Spinal cord (tissue), 9 donors: ENCODE measurements at regions not wholly inside any gene's neighbourhood (a gene's known extent, or its start where the extent isn't known, plus 50 kb on each side); places are given as distances from the start of the nearest gene placed in this dataset.

Experiments used
- DNase-seq, 6 donors: peaks; one replicate each; pipeline versions ENCODE4 v3.0.0 to v3.0.0-alpha.2; 2013 to 2015; ENCODE audit warnings: low spot score in 6 of 6, low read depth in 4 of 6
- H3K27ac ChIP-seq: one replicate; pipeline ENCODE4 v1.5.1; 2013; ENCODE audit warnings: low read depth, low read length, control low read depth
- H3K27me3 ChIP-seq: one replicate; pipeline ENCODE4 v1.6.1; 2013; ENCODE audit warnings: low read length; ENCODE audit not compliant: control insufficient read depth, insufficient read depth
- H3K36me3 ChIP-seq: one replicate; pipeline ENCODE4 v1.6.1; 2013; ENCODE audit warnings: low read length; ENCODE audit not compliant: control insufficient read depth, insufficient read depth
- H3K4me1 ChIP-seq: one replicate; pipeline ENCODE4 v1.6.1; 2013; ENCODE audit warnings: low read length; ENCODE audit not compliant: control insufficient read depth, insufficient read depth
- H3K4me3 ChIP-seq: one replicate; pipeline ENCODE4 v1.5.1; 2013; ENCODE audit warnings: low read depth, low read length, control low read depth
- H3K9me3 ChIP-seq: one replicate; pipeline ENCODE4 v1.6.1; 2013; ENCODE audit warnings: low read length; ENCODE audit not compliant: control insufficient read depth, insufficient read depth
- WGBS: methylation state at CpG from one replicate; pipeline ENCODE4 v1.1.5; 2013; ENCODE audit warnings: missing lambda C conversion rate; ENCODE audit not compliant: insufficient coverage; 5-methylcytosine and 5-hydroxymethylcytosine counted together
- donor health status: healthy.

DNA sequence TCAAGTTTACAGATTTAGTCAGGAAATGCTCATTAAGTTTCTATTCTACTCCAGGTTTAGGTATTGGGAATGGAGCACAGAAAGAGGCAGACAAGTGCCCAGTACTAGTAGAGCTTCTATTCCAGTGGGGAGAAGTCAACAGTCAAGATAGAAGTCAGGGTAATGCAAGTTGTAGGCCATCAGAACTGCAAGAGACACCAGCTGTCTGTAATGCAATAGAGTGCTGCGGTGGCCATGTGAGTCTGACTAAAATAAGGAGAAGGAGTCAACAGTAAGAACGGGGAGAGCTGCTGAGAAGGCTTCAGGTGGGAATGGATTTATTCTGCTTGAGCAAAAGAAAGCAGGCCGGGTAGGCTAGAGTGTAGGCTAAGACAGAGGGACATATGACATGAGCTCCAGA, 515.0 kb downstream of the QKI start:
- no peak for DNase-seq
- Histone ChIP-seq H3K9me3 (no peaks in the 10 kb centered on the region), H3K36me3 (no peaks in the 10 kb centered on the region), H3K27me3 (no peaks in the 10 kb centered on the region), H3K4me1 (peaks cover 17% of the 10 kb centered on the region), H3K27ac (no peak overlapping the region), H3K4me3 (no peak overlapping the region)
- 89% methylated on average over 3 of the region's 3 CpGs for WGBS

DNA sequence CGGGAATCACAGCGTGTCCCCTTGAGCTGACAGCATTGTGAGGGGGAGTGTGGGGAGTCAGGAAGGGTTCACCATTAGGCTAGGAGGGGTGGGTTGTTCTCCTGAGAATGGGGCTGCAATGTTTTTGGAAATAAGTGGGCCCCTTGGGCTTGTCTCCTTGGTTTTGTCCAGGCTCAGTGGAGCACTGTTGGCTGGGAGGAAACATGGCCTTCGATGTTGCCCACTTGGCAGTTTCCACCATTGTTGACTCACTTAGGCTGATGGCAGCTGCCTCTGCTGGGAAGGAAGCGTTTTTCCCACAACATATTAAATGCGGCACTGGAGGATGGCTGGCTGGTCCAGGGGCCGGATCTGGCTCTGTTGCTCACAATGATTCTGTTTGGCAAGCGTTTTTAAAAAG, 512.1 kb downstream of the QKI start:
- peaks cover 17% of the 10 kb centered on the region for H3K4me1 ChIP-seq
- no peaks in the 10 kb centered on the region for H3K36me3 ChIP-seq
- no peaks in the 10 kb centered on the region for H3K9me3 ChIP-seq
- H3K4me3 ChIP-seq, result no peak overlapping the region
- peak in 3 of 6 donors; percentile 46 to 92 (median 77) for DNase-seq
- no peaks in the 10 kb centered on the region for H3K27me3 ChIP-seq
- WGBS, result 40% methylated on average over 3 of the region's 7 CpGs
- peak overlapping the region; percentile 54 for H3K27ac ChIP-seq

DNA sequence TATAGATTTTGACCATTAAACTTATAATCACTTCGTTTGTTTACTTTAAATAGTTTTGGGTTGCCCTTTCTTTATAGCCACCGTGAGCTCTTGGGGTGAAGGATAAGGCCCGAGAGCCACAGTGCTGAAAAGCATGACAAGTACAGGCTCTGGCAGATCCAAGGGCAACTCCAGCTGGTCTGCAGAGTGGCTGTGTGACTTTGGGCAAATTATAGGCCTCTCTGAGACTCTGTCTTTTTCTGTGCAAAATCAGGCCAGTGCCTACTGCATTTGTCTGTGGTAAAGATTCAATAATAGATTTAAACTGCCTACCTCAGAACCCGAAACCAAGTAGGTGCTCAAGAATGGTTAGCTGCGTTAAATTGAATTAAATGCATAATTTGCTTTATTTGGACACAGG, 511.3 kb downstream of the QKI start:
- Histone ChIP-seq H3K9me3 (no peaks in the 10 kb centered on the region), H3K4me1 (peaks cover 17% of the 10 kb centered on the region), H3K4me3 (no peak overlapping the region), H3K27me3 (no peaks in the 10 kb centered on the region), H3K27ac (peak overlapping the region; percentile 54), H3K36me3 (no peaks in the 10 kb centered on the region)
- no peak for DNase-seq
- 80% methylated on average over 2 of the region's 5 CpGs for WGBS

DNA sequence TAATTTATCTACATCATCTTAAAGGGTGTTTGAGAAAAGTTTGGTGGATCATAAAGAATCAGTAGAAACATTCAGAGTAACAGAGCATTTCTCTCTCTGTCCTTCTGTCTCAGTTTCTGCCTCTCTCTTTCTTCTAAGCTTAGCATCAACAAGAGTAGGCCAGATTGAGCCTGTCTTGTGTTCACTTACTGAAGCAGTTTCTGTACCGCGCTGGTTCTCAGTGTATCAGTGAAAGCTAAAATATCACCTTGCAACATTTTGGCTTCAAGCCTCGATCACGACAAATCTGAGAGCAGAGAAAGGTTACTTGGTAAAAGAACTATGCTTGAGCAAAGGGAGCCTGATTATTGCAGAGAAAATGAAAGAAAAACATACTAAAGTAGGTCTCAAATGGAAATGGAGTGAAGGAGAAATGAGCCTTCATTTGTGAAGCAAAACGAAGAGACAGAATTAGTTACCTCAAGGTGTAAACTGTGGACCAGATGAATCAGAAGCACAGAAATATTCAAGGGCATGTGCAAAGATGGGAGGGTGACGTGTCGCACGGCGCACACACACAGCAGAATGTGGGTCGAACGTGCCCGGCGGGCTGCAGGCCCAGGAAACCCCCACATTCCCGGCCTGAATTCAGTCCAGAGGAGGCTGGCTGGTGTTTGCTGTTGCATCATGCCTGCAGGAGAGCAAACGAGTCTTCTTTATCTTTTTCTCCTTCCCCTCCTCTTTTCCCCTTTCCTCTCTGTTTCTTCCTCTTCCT, 509.3 kb downstream of the QKI start:
- H3K9me3 ChIP-seq, result no peaks in the 10 kb centered on the region

DNA sequence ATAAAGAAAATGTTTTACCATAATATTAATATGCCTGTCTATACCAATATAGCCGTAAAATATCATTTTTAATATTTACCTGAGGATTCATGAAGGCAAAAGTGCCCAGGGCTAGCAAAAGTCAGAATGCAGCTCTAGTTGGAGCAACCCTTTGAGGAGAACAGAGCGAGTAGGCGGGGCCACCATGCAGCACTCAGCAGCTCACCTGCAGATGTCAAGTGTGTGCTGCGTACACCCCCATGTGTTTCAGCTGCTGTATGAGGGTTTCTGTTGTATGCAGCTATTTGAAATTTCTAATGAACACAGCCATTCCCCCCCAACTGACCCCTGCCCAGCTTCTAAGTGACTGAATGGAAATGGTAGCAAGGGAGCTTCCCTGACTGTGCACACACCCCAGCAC, 508.0 kb downstream of the QKI start:
- Histone ChIP-seq H3K9me3 (no peaks in the 10 kb centered on the region), H3K27me3 (no peaks in the 10 kb centered on the region), H3K4me1 (peaks cover 17% of the 10 kb centered on the region), H3K27ac (no peak overlapping the region), H3K4me3 (no peak overlapping the region), H3K36me3 (no peaks in the 10 kb centered on the region)
- 100% methylated on average over 1 of the region's 4 CpGs for WGBS
- no peak for DNase-seq

More for the DNA sequence above, 509.3 kb downstream of the QKI start:
- Histone ChIP-seq H3K27me3 (no peaks in the 10 kb centered on the region), H3K27ac (no peak overlapping the region), H3K4me1 (peaks cover 17% of the 10 kb centered on the region), H3K4me3 (no peak overlapping the region), H3K36me3 (no peaks in the 10 kb centered on the region)
- DNase-seq, result peak in 1 of 6 donors; percentile 40
- WGBS, result 91% methylated on average over 11 of the region's 15 CpGs

DNA sequence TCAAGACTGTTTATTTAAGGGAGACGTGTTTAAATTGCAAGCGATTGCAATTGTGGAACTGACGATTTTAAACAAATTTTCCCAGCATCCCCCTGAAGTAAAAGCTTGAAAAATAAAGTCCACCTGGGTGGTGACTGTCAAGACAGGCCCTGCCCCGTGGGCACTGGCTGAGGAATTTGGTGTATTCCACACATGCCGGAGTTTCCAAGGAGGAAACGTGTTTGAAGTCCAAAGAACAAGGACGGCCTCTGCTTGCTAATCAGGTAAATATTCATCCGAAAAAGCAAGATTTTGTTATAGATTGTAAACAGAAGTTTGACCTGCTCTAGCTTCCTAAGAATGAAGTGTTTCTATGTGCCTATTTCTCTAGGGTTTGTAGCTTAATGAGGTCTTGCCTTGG, 505.1 kb downstream of the QKI start:
- H3K27ac ChIP-seq, result no peak overlapping the region
- no peaks in the 10 kb centered on the region for H3K36me3 ChIP-seq
- H3K4me1 ChIP-seq, result no peaks in the 10 kb centered on the region
- WGBS, result 86% methylated on average over 5 of the region's 8 CpGs
- DNase-seq, result no peak
- no peaks in the 10 kb centered on the region for H3K27me3 ChIP-seq
- no peak overlapping the region for H3K4me3 ChIP-seq
- no peaks in the 10 kb centered on the region for H3K9me3 ChIP-seq

DNA sequence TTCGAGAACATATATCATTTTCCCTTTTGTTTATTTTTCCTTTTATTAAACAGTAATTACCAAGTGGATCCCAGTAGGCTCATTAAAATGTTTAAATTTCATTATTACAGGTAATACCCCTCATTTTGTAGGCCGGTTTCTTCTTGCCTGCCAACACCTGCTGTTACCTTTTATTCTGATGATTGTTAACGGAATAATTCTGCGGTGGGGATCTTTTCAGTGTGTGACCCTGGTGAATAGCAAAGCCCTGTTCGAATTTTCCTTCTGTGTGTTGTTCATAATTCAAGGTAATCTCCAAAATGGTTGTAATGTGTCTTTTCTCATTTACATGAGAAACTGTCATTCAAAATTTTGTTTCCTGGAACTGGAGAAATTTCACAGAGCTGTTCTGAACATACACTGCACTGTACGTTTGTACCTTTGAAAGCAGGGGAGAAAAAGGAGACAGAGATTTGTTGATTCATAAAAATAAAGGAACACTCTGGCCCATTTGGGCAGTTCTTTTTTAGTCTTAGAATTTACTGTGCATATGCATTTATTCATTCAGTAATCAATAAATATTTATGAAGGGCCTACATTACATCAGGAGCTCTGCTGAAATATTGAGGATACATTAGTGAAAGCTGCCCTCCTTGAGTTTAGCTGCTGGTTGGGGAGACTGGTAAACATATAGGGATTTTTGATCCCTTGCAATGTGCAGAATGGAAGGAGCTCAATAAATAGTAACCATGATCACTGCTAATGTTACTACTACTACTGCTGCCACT, 502.0 kb downstream of the QKI start:
- Histone ChIP-seq H3K27me3 (no peaks in the 10 kb centered on the region), H3K4me3 (no peak overlapping the region), H3K9me3 (no peaks in the 10 kb centered on the region), H3K27ac (no peak overlapping the region), H3K4me1 (no peaks in the 10 kb centered on the region), H3K36me3 (no peaks in the 10 kb centered on the region)
- 40% methylated on average over 2 of the region's 6 CpGs for WGBS
- DNase-seq, result peak in 1 of 6 donors; percentile 51

DNA sequence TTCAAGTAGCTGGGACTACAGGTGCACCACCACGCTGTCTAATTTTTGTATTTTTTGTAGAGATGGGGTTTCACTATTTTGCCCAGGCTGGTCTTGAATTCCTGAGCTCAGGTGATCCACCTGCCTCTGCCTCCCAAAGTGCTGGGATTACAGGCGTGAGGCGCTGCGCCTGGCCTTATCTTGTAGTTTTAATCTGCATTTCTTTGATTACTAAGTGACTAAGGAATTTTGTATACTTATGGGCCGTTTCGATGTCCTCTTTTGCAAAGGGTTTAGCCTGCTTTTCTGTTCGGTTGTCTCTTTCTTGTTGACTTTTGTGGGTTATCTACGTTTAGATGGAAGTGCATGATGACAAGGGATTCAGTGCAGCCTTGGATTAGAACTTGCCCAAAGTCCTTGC, 500.6 kb downstream of the QKI start:
- Histone ChIP-seq H3K36me3 (no peaks in the 10 kb centered on the region), H3K4me3 (no peak overlapping the region), H3K4me1 (no peaks in the 10 kb centered on the region), H3K9me3 (no peaks in the 10 kb centered on the region), H3K27ac (no peak overlapping the region), H3K27me3 (no peaks in the 10 kb centered on the region)
- DNase-seq, result no peak
- 98% methylated on average over 4 of the region's 8 CpGs for WGBS

DNA sequence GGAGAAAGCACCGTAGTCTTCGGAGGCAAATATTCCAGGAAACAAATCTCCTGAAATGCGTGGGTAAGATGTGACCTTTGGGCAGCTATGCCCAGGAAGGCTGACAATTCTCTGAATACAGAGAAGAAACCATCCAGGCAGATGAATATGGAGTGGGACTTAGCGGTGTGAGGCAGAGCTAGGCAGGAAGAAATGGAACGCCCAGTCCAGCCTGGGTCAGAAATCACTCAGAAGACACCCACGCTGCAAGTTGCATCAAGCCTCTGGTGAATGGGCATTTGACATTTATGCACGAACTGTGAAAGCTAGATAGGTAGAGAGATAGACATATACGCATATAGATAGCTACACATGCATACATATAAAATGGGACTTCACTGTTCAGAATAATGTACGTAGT, 498.5 kb downstream of the QKI start:
- H3K27me3 ChIP-seq, result no peaks in the 10 kb centered on the region
- 97% methylated on average over 6 of the region's 9 CpGs for WGBS
- no peak overlapping the region for H3K4me3 ChIP-seq
- no peaks in the 10 kb centered on the region for H3K36me3 ChIP-seq
- H3K27ac ChIP-seq, result no peak overlapping the region
- DNase-seq, result no peak
- H3K4me1 ChIP-seq, result no peaks in the 10 kb centered on the region
- no peaks in the 10 kb centered on the region for H3K9me3 ChIP-seq
